Upper lobe of left lung (tissue), 4 donors: ENCODE measurements at regions not wholly inside any gene's neighbourhood (a gene's known extent, or its start where the extent isn't known, plus 50 kb on each side); places are given as distances from the start of the nearest gene placed in this dataset.

Experiments used
- CTCF ChIP-seq, 6 experiments: fragments of 450-650 bp in 4 of 6; fragments of 200-600 bp in 2 of 6; sonication (generic) in 2 of 6; IDR thresholded peaks; one replicate each; pipeline ENCODE4 v1.5.1; 2016 to 2019; ENCODE audit warnings: antibody characterized with exemption in 6 of 6
- EP300 ChIP-seq, 4 donors: sonication (generic); formaldehyde crosslinking; IDR thresholded peaks; one replicate each; pipeline ENCODE4 v1.5.1; 2017; ENCODE audit warnings: antibody characterized with exemption in 4 of 4, control low read depth in 2 of 4
- POLR2A ChIP-seq, 4 donors: fragments of 450-650 bp; IDR thresholded peaks; one replicate each; pipeline ENCODE4 v1.5.1; 2016 to 2017; ENCODE audit warnings: antibody characterized with exemption in 4 of 4, mild to moderate bottlenecking in 2 of 4
- POLR2AphosphoS5 ChIP-seq, 2 donors: sonication (generic); formaldehyde crosslinking; IDR thresholded peaks; one replicate each; pipeline ENCODE4 v1.5.1; 2017; ENCODE audit warnings: antibody characterized with exemption in 2 of 2

GRCh38 chr2:6623746-6624145, 242.0 kb downstream of the CMPK2 start:
- TF ChIP-seq CTCF (IDR thresholded peaks at IDR 0.05) (no peak), EP300 (IDR thresholded peaks at IDR 0.05) (no peak), POLR2A (IDR thresholded peaks at IDR 0.05) (no peak), POLR2AphosphoS5 (IDR thresholded peaks at IDR 0.05) (no peak)
